DND-41 (cell line): ENCODE measurements at regions not wholly inside any gene's neighbourhood (a gene's known extent, or its start where the extent isn't known, plus 50 kb on each side); places are given as distances from the start of the nearest gene placed in this dataset.

ENCODE experiments used
- ATAC-seq: fragments of 200-7000 bp; cut with Tn5 transposase; 3 replicates; pipeline ENCODE4 v1.9.1; 2021; ENCODE audit warnings: low read depth; ENCODE audit not compliant: insufficient read depth
- DNase-seq: peaks from one replicate; pipeline ENCODE4 v3.0.0-alpha.2; 2020
- H2AFZ ChIP-seq: 2 replicates; pipeline ENCODE4 v1.6.0; 2012; ENCODE audit warnings: low read depth, low read length
- H3K27ac ChIP-seq: 2 replicates; pipeline ENCODE4 v1.5.1; 2012; ENCODE audit warnings: low read length, inconsistent platforms
- H3K27me3 ChIP-seq: fragments of 200-600 bp; sonication (generic); 2 replicates; pipeline ENCODE4 v1.6.0; 2012; ENCODE audit warnings: low read length, mild to moderate bottlenecking, inconsistent platforms; ENCODE audit not compliant: insufficient read depth, poor library complexity
- H3K36me3 ChIP-seq: 2 replicates; pipeline ENCODE4 v1.5.1; 2012; ENCODE audit warnings: low read length, inconsistent platforms; ENCODE audit not compliant: insufficient read depth
- H3K4me1 ChIP-seq: 2 replicates; pipeline ENCODE4 v1.5.1; 2012; ENCODE audit warnings: mild to moderate bottlenecking, low read length; ENCODE audit not compliant: insufficient read depth
- H3K4me2 ChIP-seq: 2 replicates; pipeline ENCODE4 v1.6.0; 2012; ENCODE audit warnings: mild to moderate bottlenecking, moderate library complexity, low read length, inconsistent platforms; ENCODE audit not compliant: insufficient read depth
- H3K4me3 ChIP-seq, 2 experiments: fragments of 200-600 bp in 1 of 2; shearing (Covaris generic) in 1 of 2; 2 replicates each; pipeline ENCODE4 v1.5.1; 2012 to 2016; ENCODE audit warnings: inconsistent platforms in 2 of 2, low read length in 2 of 2, mild to moderate bottlenecking in 2 of 2, low read depth in 1 of 2, moderate library complexity in 1 of 2
- H3K79me2 ChIP-seq: 2 replicates; pipeline ENCODE4 v1.6.0; 2012; ENCODE audit warnings: low read length, inconsistent platforms; ENCODE audit not compliant: insufficient read depth
- H3K9ac ChIP-seq: 2 replicates; pipeline ENCODE4 v1.6.0; 2012; ENCODE audit warnings: low read depth, mild to moderate bottlenecking, inconsistent platforms, low read length, moderate library complexity
- H3K9me3 ChIP-seq: 2 replicates; pipeline ENCODE4 v1.5.1; 2012; ENCODE audit warnings: low read length, moderate library complexity, mild to moderate bottlenecking, inconsistent platforms; ENCODE audit not compliant: insufficient read depth, severe bottlenecking
- H4K20me1 ChIP-seq: 2 replicates; pipeline ENCODE4 v1.6.0; 2012; ENCODE audit warnings: low read length; ENCODE audit not compliant: insufficient read depth
- EZH2 ChIP-seq: IDR thresholded peaks from 3 replicates; pipeline ENCODE4 v1.6.1; 2012; ENCODE audit warnings: borderline replicate concordance, low read depth, mild to moderate bottlenecking, moderate library complexity, low read length, inconsistent platforms; ENCODE audit not compliant: severe bottlenecking
- TF ChIP-seq, protein P1 (sequence below): IDR thresholded peaks from 2 replicates; pipeline ENCODE4 v1.5.1; 2012; ENCODE audit warnings: borderline replicate concordance, low read length, moderate library complexity, mild to moderate bottlenecking; ENCODE audit not compliant: poor library complexity, severe bottlenecking; ENCODE audit errors: extremely low read depth

DNA sequence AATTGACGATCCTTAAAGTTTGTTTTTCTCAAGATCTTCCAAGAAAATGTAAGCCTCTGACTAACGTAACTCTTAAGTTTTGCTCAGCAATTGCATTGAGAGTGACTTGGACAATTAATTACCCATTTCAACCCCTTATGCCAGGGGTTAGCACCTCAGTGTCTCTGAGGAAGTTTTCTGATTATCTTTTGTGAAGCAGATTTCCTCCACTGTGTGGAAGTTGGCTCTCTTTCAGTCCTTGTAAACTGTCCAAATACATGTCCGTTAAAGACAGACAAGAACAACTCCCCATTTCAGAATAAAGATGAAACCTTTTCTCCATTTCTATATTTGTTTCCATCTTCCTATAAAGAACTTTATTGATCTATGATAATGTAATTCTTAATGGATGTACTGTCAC is 296.4 kb upstream of the FMN2 start:
- TF ChIP-seq EZH2 = no peak
- TF ChIP-seq, protein P1, sequence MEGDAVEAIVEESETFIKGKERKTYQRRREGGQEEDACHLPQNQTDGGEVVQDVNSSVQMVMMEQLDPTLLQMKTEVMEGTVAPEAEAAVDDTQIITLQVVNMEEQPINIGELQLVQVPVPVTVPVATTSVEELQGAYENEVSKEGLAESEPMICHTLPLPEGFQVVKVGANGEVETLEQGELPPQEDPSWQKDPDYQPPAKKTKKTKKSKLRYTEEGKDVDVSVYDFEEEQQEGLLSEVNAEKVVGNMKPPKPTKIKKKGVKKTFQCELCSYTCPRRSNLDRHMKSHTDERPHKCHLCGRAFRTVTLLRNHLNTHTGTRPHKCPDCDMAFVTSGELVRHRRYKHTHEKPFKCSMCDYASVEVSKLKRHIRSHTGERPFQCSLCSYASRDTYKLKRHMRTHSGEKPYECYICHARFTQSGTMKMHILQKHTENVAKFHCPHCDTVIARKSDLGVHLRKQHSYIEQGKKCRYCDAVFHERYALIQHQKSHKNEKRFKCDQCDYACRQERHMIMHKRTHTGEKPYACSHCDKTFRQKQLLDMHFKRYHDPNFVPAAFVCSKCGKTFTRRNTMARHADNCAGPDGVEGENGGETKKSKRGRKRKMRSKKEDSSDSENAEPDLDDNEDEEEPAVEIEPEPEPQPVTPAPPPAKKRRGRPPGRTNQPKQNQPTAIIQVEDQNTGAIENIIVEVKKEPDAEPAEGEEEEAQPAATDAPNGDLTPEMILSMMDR = no peak
- ATAC-seq = no peak
- H3K4me3 ChIP-seq = no peak overlapping the region

DNA sequence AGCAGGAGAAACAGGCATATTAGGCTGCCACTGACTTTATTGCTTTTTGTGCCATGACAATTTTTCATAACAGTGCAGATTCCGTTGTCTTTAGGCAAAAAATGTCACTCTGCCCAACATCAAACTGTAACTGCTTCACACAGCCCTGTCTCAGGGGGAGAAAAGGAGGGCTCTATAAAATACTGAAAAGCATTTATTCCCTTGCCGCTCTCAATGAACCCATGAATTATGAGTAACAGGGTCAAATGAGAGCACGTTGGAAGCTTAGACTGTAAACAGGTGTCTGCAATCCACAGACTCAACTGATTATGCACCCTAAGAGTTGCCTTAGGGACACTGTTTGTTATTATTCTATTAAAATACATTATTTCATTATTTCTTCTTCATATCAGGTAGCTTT is 292.1 kb upstream of the FMN2 start:
- DNase-seq (no peak), ATAC-seq (no peak)
- H3K4me3 ChIP-seq = no peak overlapping the region
- H3K4me1 ChIP-seq = no peaks in the 10 kb centered on the region
- no peak overlapping the region for H3K9ac ChIP-seq
- no peaks in the 10 kb centered on the region for H3K9me3 ChIP-seq
- H3K27ac ChIP-seq = no peak overlapping the region
- H3K4me2 ChIP-seq = no peak overlapping the region
- no peak overlapping the region for H2AFZ ChIP-seq
- TF ChIP-seq, protein P1 = no peak
- no peak for TF ChIP-seq EZH2
- no peaks in the 10 kb centered on the region for H4K20me1 ChIP-seq
- no peaks in the 10 kb centered on the region for H3K36me3 ChIP-seq
- no peaks in the 10 kb centered on the region for H3K27me3 ChIP-seq
- H3K79me2 ChIP-seq = no peaks in the 10 kb centered on the region

More for the DNA sequence above, 296.4 kb upstream of the FMN2 start:
- no peak for DNase-seq
- H3K27ac ChIP-seq = no peak overlapping the region
- no peak overlapping the region for H3K4me2 ChIP-seq
- H3K9ac ChIP-seq = no peak overlapping the region
- H3K4me1 ChIP-seq = no peaks in the 10 kb centered on the region
- H3K27me3 ChIP-seq = no peaks in the 10 kb centered on the region
- no peak overlapping the region for H2AFZ ChIP-seq
- H4K20me1 ChIP-seq = no peaks in the 10 kb centered on the region
- no peaks in the 10 kb centered on the region for H3K36me3 ChIP-seq
- H3K79me2 ChIP-seq = no peaks in the 10 kb centered on the region
- H3K9me3 ChIP-seq = no peaks in the 10 kb centered on the region

DNA sequence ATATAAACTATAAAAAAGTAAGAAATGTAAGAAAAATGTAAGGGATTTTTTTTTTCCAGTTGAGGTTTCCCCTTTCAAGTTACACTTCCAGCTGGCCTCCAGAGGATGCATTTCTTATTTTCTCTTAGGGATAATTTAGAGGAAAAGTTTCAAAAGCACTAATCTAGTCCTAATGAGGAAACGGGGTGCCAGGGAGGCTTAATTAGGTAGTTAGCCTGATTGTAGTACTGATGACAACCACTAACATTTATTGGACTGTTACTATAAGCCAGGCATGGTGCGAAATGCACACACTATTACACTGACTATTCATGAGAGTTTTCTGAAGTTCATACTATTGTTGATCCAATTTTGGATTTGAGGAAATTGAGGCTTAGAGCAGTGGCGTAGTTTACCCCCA is 290.8 kb upstream of the FMN2 start:
- no peak overlapping the region for H2AFZ ChIP-seq
- no peak overlapping the region for H3K4me3 ChIP-seq
- no peak overlapping the region for H3K4me2 ChIP-seq
- DNase-seq (no peak), ATAC-seq (no peak)
- no peak overlapping the region for H3K27ac ChIP-seq
- H3K9ac ChIP-seq = no peak overlapping the region
- no peaks in the 10 kb centered on the region for H3K9me3 ChIP-seq
- no peaks in the 10 kb centered on the region for H3K4me1 ChIP-seq
- H3K27me3 ChIP-seq = no peaks in the 10 kb centered on the region
- no peak for TF ChIP-seq EZH2
- TF ChIP-seq, protein P1 = no peak
- no peaks in the 10 kb centered on the region for H4K20me1 ChIP-seq
- H3K36me3 ChIP-seq = no peaks in the 10 kb centered on the region
- H3K79me2 ChIP-seq = no peaks in the 10 kb centered on the region

DNA sequence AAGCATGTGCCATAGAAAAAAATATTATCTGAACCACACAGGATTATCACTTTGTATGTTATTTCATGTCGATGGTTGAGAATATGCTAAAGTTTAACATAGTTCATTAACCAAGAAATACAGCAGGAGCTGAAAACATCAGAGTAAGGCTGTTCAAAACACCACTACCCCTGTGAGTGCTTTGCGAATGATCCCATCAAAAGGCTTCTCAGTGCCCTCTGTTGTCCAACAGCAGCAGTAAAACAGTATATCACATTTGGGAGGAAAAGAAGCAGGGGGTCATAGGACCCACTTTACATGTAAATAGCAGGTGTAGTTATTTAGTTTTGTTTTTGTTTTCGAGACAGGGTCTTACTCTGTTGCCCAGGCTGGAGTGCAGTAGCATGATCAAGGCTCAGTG is 289.4 kb upstream of the FMN2 start:
- no peaks in the 10 kb centered on the region for H4K20me1 ChIP-seq
- H3K9ac ChIP-seq = no peak overlapping the region
- H3K4me1 ChIP-seq = no peaks in the 10 kb centered on the region
- no peak for DNase-seq
- no peaks in the 10 kb centered on the region for H3K27me3 ChIP-seq
- no peak overlapping the region for H3K27ac ChIP-seq
- TF ChIP-seq EZH2 = no peak
- TF ChIP-seq, protein P1 = peak; percentile 30
- no peak for ATAC-seq
- no peak overlapping the region for H3K4me3 ChIP-seq
- H2AFZ ChIP-seq = no peak overlapping the region
- no peaks in the 10 kb centered on the region for H3K79me2 ChIP-seq
- H3K36me3 ChIP-seq = no peaks in the 10 kb centered on the region
- no peak overlapping the region for H3K4me2 ChIP-seq
- H3K9me3 ChIP-seq = no peaks in the 10 kb centered on the region
